ENCODE measurements at regions not wholly inside any gene's neighbourhood (a gene's known extent, or its start where the extent isn't known, plus 50 kb on each side); places are given as distances from the start of the nearest gene placed in this dataset.

DNA sequence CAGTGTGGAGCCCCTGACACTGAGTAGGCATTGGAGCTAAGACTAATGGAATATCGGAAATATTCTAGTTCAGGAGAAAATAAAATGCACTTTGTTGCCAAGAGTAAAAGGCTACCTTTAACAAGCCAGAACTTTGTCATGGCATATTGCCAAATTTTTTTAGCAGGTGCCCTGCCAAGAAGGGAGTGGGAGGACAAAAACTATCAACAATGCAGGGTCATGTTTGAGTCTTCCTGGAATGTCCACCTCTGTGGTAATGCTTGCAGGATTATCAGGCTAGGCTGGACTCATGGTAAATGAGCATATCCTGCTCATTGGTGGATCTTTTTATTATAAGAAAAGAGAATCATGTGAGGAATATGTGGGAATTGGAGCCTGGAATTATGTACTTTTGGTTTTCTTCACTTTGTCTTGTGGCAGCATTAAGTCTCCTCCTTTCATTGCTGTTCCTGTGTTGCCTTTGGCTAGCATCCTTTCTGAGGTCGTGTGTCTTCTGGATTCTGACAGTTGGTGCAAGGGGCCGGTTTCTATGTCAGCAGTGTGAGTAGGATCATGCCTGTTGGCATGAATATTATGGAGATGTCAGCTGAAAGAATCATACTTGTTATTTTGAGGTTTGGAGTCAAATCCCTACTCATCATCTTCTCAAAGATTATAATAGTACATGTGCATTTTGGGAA lies 122.9 kb upstream of the SPRY2 start:
- Histone ChIP-seq H3K36me3 (no peaks in the 10 kb centered on the region), H3K27ac (no peak overlapping the region), H3K27me3 (no peaks in the 10 kb centered on the region), H3K9me3 (replicated peaks) (no peaks in the 10 kb centered on the region), H3K4me1 (peaks cover 5% of the 10 kb centered on the region), H3K4me3 (no peak overlapping the region)
- DNase-seq, result peak in 1 of 2 experiments; percentile 26

GRCh38 chr13:80462567-80462966 lies 121.6 kb upstream of the SPRY2 start:
- no peaks in the 10 kb centered on the region for H3K9me3 ChIP-seq (replicated peaks)
- H3K27me3 ChIP-seq, result no peaks in the 10 kb centered on the region
- no peaks in the 10 kb centered on the region for H3K36me3 ChIP-seq
- H3K4me1 ChIP-seq, result peaks cover 5% of the 10 kb centered on the region
- no peak overlapping the region for H3K4me3 ChIP-seq
- H3K27ac ChIP-seq, result no peak overlapping the region
- no peak for DNase-seq

DNA sequence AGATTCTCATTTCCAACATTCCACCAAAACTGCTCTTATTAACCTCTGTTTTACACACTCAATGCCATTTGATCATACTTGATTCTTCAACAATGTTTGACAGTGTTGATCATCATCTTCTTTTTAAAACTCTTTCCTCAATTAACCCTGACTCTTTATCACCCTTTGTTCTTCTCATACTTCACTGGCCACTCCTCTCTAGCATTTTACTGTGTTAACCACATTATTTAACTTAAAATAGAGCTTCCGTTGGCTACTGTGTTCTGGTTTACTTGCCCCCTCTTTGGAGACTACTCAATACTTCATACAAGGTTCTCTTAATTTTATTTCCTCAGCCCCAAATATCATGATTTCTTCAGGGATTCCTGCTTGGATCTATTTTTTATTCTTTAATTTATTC lies 121.1 kb upstream of the SPRY2 start:
- H3K27me3 ChIP-seq, result no peaks in the 10 kb centered on the region
- H3K4me1 ChIP-seq, result peaks cover 5% of the 10 kb centered on the region
- no peak overlapping the region for H3K4me3 ChIP-seq
- no peak overlapping the region for H3K27ac ChIP-seq
- DNase-seq, result no peak
- H3K9me3 ChIP-seq (replicated peaks), result no peaks in the 10 kb centered on the region
- no peaks in the 10 kb centered on the region for H3K36me3 ChIP-seq

- no peak for DNase-seq
- H3K4me1 ChIP-seq, result peaks cover 14% of the 10 kb centered on the region
- no peak overlapping the region for H3K27ac ChIP-seq
- no peaks in the 10 kb centered on the region for H3K9me3 ChIP-seq (replicated peaks)
- no peak overlapping the region for H3K4me3 ChIP-seq
- no peaks in the 10 kb centered on the region for H3K27me3 ChIP-seq
- H3K36me3 ChIP-seq, result no peaks in the 10 kb centered on the region
Observed at GRCh38 chr13:80458543-80458942, 117.6 kb upstream of the SPRY2 start.

GRCh38 chr13:80454245-80454644 lies 113.3 kb upstream of the SPRY2 start:
- DNase-seq, result peak; percentile 11 to 59
- Histone ChIP-seq H3K4me3 (no peak overlapping the region), H3K27ac (peak overlapping the region; percentile 56)

DNA sequence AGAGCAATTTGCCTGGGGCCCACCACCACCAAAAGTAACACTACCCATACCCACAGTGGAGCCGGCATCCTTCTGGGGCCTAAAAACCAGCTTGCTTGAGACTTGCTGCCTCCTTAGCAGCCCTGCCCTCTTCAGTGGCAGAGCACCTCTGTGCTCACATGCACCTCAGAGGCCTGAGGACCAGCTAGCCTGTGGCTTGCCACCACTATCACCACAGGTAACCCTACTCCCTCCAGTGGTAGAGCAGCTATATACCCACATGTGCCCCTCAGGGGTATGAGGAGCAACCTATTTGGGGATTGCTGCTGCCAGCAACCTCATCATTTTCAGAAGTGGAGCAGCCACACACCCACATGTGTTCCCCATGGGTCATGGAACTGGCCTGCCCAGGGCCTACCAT lies 111.4 kb upstream of the SPRY2 start:
- DNase-seq, result no peak
- Histone ChIP-seq H3K27me3 (no peaks in the 10 kb centered on the region), H3K36me3 (no peaks in the 10 kb centered on the region), H3K4me3 (no peak overlapping the region), H3K4me1 (peaks cover 20% of the 10 kb centered on the region), H3K9me3 (replicated peaks) (no peaks in the 10 kb centered on the region), H3K27ac (no peak overlapping the region)

More at GRCh38 chr13:80454245-80454644, 113.3 kb upstream of the SPRY2 start:
- no peaks in the 10 kb centered on the region for H3K27me3 ChIP-seq
- no peaks in the 10 kb centered on the region for H3K9me3 ChIP-seq (replicated peaks)
- peaks cover 20% of the 10 kb centered on the region for H3K4me1 ChIP-seq
- no peaks in the 10 kb centered on the region for H3K36me3 ChIP-seq

DNA sequence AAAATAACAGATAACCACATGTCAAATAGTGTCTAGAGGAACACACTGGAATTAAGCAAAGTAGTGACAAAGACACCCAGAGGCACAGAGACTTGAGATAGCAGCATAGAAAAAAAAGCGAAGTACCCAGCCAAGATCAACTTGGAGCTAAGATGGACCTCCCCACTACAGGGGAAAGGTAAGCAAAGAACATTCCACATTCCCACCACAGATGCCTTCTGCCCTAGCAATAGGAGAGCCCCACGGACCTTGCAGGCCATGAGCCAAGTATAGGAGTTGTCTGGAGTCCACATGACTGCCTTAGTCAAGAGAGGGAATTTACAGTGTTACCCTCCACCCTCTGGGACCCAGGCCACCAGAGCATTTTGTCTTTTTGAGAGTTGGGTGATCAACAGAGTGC lies 110.7 kb upstream of the SPRY2 start:
- no peak for DNase-seq
- H3K4me1 ChIP-seq, result peaks cover 20% of the 10 kb centered on the region
- no peak overlapping the region for H3K4me3 ChIP-seq
- no peaks in the 10 kb centered on the region for H3K36me3 ChIP-seq
- no peaks in the 10 kb centered on the region for H3K9me3 ChIP-seq (replicated peaks)
- no peak overlapping the region for H3K27ac ChIP-seq
- H3K27me3 ChIP-seq, result no peaks in the 10 kb centered on the region

GRCh38 chr13:80450386-80450785 lies 109.5 kb upstream of the SPRY2 start:
- Histone ChIP-seq H3K27me3 (no peaks in the 10 kb centered on the region), H3K4me3 (no peak overlapping the region), H3K4me1 (peaks cover 20% of the 10 kb centered on the region), H3K36me3 (no peaks in the 10 kb centered on the region), H3K9me3 (replicated peaks) (no peaks in the 10 kb centered on the region), H3K27ac (no peak overlapping the region)
- DNase-seq, result no peak

- H3K4me3 ChIP-seq, result no peak overlapping the region
- no peak overlapping the region for H3K27ac ChIP-seq
- H3K27me3 ChIP-seq, result no peaks in the 10 kb centered on the region
- DNase-seq, result no peak
- H3K4me1 ChIP-seq, result peaks cover 8% of the 10 kb centered on the region; the same call in 1 of the 2 replicates
- no peaks in the 10 kb centered on the region for H3K36me3 ChIP-seq
- no peaks in the 10 kb centered on the region for H3K9me3 ChIP-seq (replicated peaks)
Observed at GRCh38 chr13:80448725-80449124, 107.8 kb upstream of the SPRY2 start.

- no peaks in the 10 kb centered on the region for H3K4me1 ChIP-seq
- no peak overlapping the region for H3K27ac ChIP-seq
- H3K36me3 ChIP-seq, result no peaks in the 10 kb centered on the region
- H3K4me3 ChIP-seq, result no peak overlapping the region
- no peaks in the 10 kb centered on the region for H3K9me3 ChIP-seq (replicated peaks)
- no peak for DNase-seq
- no peaks in the 10 kb centered on the region for H3K27me3 ChIP-seq
Observed at GRCh38 chr13:80447747-80448146, 106.8 kb upstream of the SPRY2 start.

GRCh38 chr13:80444240-80445015 lies 103.5 kb upstream of the SPRY2 start:
- Histone ChIP-seq H3K4me3 (no peak overlapping the region), H3K9me3 (replicated peaks) (no peaks in the 10 kb centered on the region), H3K27ac (no peak overlapping the region), H3K27me3 (no peaks in the 10 kb centered on the region), H3K4me1 (no peaks in the 10 kb centered on the region), H3K36me3 (no peaks in the 10 kb centered on the region)
- no peak for DNase-seq

GRCh38 chr13:80442609-80443008 lies 101.7 kb upstream of the SPRY2 start:
- no peak for DNase-seq
- Histone ChIP-seq H3K27me3 (no peaks in the 10 kb centered on the region), H3K27ac (no peak overlapping the region), H3K4me1 (peaks cover 2% of the 10 kb centered on the region), H3K9me3 (replicated peaks) (no peaks in the 10 kb centered on the region), H3K4me3 (no peak overlapping the region), H3K36me3 (no peaks in the 10 kb centered on the region)

DNA sequence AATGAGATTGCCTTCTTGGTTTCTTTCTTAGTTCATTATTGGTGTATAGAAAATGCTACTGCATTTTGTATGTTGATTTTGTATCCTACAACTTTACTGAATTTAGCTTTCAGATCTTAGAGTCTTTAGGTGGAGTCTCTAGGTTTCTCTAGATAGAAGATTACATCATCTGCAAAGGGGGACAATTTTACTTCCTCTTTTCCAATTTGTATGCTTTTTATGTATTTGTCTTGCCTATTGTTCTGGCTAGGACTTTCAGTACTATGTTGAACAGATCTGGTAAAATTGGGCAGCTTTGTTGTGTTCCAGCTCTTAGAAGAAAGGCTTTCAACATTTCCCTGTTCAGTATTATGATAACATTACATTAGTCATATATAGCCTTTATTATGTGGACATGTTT lies 101.0 kb upstream of the SPRY2 start:
- Histone ChIP-seq H3K9me3 (replicated peaks) (no peaks in the 10 kb centered on the region), H3K4me1 (peaks cover 8% of the 10 kb centered on the region), H3K36me3 (no peaks in the 10 kb centered on the region), H3K27ac (no peak overlapping the region), H3K4me3 (no peak overlapping the region), H3K27me3 (no peaks in the 10 kb centered on the region)
- DNase-seq, result no peak

DNA sequence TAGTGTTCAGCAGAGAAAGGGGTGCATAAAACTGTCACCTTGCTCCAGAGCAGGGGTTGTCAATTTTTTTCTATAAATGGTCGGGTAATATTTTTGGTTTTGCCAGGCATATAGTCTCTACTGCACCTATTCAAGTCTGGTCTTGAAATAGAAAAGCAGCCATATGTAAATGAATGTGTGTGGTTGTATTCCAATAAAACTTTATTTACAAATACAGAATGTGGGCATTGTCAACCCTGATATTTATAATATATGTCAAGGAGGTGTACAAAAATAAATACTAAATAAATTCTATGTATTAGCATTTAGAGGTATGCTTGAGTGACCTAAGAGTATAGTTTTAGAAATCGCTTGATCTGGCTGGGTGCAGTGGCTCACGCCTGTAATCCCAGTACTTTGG lies 97.6 kb upstream of the SPRY2 start:
- Histone ChIP-seq H3K36me3 (no peaks in the 10 kb centered on the region), H3K9me3 (replicated peaks) (no peaks in the 10 kb centered on the region), H3K27me3 (no peaks in the 10 kb centered on the region), H3K4me3 (no peak overlapping the region), H3K27ac (no peak overlapping the region), H3K4me1 (peaks cover 21% of the 10 kb centered on the region)
- DNase-seq, result no peak

GRCh38 chr13:80437231-80437630 lies 96.3 kb upstream of the SPRY2 start:
- Histone ChIP-seq H3K9me3 (replicated peaks) (no peaks in the 10 kb centered on the region), H3K27ac (peak overlapping the region; percentile 57), H3K4me3 (no peak overlapping the region), H3K36me3 (no peaks in the 10 kb centered on the region), H3K27me3 (no peaks in the 10 kb centered on the region), H3K4me1 (peaks cover 21% of the 10 kb centered on the region)
- DNase-seq, result peak in 1 of 2 experiments; percentile 50
